Breast epithelium (tissue), 3 donors: ENCODE measurements at regions not wholly inside any gene's neighbourhood (a gene's known extent, or its start where the extent isn't known, plus 50 kb on each side); places are given as distances from the start of the nearest gene placed in this dataset.

Experiments used
- POLR2A ChIP-seq: fragments of 450-650 bp; IDR thresholded peaks from one replicate; pipeline ENCODE4 v1.6.1; 2016; ENCODE audit warnings: antibody characterized with exemption, mild to moderate bottlenecking, moderate library complexity
- TF ChIP-seq, protein P1 (sequence below), 3 donors: fragments of 450-650 bp; IDR thresholded peaks; one replicate each; pipeline ENCODE4 v1.5.1; 2016 to 2017; ENCODE audit warnings: antibody characterized with exemption in 3 of 3, mild to moderate bottlenecking in 3 of 3, moderate library complexity in 3 of 3

DNA sequence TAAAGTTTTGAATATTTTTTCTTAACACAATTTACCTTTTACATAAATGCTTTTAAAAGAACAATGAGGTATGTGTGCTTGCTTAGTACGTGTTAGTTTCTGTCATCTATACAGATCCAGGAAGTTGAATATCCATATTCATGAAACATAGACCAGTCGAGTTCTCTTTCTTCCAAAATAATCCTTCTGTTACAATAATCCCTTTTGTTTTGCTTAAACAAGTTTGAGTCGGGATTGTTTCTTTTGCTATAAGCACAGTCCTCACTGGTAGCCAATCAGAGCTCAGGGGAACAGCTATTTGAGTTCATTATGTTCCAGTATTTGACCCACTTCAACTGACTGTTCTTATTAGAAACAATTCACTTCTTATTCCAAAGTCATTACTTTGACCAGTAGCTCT lies 214.7 kb upstream of the FLRT2 start:
- TF ChIP-seq, protein P1, sequence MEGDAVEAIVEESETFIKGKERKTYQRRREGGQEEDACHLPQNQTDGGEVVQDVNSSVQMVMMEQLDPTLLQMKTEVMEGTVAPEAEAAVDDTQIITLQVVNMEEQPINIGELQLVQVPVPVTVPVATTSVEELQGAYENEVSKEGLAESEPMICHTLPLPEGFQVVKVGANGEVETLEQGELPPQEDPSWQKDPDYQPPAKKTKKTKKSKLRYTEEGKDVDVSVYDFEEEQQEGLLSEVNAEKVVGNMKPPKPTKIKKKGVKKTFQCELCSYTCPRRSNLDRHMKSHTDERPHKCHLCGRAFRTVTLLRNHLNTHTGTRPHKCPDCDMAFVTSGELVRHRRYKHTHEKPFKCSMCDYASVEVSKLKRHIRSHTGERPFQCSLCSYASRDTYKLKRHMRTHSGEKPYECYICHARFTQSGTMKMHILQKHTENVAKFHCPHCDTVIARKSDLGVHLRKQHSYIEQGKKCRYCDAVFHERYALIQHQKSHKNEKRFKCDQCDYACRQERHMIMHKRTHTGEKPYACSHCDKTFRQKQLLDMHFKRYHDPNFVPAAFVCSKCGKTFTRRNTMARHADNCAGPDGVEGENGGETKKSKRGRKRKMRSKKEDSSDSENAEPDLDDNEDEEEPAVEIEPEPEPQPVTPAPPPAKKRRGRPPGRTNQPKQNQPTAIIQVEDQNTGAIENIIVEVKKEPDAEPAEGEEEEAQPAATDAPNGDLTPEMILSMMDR (IDR thresholded peaks at IDR 0.05): no peak
- no peak for TF ChIP-seq POLR2A
